ENCODE measurements at regions not wholly inside any gene's neighbourhood (a gene's known extent, or its start where the extent isn't known, plus 50 kb on each side); places are given as distances from the start of the nearest gene placed in this dataset.

DNA sequence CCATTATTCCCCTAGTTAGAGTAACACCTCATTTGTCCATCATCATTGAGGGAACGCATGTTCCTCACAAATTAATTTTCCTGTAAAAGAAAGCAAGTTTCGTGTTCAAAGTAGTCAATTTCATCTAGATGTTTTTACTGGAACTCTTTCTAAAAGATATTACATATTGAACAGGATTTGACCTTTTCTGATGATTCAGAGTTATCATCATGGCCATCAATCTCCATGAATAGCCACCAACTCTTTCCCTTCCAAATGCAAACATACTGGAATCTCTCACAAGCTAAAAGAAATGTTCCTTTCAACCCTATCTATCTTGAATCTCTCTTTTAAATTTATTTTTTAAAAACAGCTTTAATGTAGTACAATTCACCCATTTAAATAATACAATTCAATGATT is 263.1 kb upstream of the FAR2 start:
- DNase-seq, result no peak

DNA sequence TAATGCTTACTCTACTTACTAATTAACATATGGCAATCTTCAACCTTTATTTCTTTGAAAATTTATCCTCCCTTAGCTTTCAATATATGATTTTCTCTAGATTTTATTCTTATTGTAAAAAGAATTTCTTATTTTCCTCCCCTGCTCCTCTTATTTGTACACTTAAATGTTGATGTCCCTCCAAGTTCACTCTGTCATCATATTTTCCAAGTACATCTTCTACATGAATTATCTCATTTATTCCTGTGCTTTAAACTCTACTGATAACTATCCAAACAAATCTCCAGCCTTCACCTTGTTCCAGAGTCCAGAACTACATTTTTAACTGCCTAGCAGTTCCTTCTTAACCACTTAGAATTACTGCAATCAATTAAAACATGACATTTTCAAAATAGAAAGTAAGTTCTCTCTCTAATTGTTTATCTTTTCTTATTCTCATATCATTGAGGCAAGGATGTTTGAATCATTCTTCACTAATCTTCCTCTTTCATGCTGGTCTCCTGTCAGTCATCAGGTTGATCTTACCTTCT is 261.6 kb upstream of the FAR2 start:
- no peak for DNase-seq

DNA sequence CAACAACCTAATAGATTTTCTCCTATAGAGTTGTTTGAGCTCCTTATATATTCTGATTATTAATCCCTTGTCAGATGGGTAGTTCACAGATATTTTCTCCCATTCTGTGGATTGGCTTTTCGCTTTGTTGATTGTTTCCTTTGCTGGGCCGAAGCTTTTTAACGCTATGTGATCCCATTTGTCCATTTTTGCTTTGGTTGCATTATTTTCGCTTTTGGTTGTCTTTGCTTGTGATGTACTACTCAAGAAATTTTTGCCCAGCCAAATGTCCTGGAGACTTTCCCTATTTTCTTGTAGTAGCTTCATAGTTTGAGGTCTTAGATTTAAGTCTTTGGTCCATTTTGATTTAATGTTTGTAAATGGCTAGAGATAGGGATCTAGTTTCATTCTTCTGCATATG is 258.4 kb upstream of the FAR2 start:
- no peak for DNase-seq

- DNase-seq, result no peak
Measured at GRCh38 chr12:28891126-28891525, 258.0 kb upstream of the FAR2 start.

GRCh38 chr12:28893365-28893764 is 255.7 kb upstream of the FAR2 start:
- peak; percentile 71 for DNase-seq

DNA sequence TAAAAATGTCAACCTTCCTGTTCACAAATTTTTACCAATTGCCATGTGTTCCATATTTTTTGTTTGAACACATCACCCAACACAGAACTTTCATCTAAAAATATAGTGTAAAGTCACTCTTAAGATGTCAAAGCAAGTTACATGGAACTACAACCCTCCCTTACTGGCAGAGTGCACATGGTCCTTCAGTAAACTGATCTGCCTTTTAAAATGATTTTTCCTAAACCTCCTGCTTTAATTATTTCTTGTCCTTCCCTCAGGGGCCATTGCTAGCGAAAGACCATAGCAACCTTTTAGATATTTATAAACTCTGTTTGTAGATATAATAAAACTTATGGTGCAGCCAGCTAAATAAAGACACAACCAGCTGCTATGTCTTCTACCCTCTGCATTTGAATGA is 255.2 kb upstream of the FAR2 start:
- no peak for DNase-seq

DNA sequence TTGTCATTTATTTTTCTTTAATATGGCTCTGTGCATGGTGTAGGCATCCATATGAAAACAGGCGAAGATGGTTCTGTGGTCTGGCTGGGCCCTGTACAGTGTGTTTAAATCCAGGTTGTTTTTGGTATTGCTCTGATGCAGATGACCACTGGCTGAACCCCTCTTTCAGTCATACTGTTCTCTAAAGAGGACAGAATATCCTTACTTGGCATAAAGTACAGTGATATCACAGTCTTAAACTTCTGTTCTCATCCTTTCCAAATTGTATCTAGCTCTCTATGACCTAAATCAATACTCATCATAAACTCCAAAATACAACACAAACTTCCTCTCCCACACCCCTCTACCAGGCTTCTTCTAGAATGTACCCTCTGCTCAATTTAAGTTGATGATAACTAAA is 252.7 kb upstream of the FAR2 start:
- no peak for DNase-seq

GRCh38 chr12:28898038-28898437 is 251.0 kb upstream of the FAR2 start:
- no peak for DNase-seq

- DNase-seq, result peak; percentile 92
Measured at GRCh38 chr12:28899951-28900350, 249.1 kb upstream of the FAR2 start.

DNA sequence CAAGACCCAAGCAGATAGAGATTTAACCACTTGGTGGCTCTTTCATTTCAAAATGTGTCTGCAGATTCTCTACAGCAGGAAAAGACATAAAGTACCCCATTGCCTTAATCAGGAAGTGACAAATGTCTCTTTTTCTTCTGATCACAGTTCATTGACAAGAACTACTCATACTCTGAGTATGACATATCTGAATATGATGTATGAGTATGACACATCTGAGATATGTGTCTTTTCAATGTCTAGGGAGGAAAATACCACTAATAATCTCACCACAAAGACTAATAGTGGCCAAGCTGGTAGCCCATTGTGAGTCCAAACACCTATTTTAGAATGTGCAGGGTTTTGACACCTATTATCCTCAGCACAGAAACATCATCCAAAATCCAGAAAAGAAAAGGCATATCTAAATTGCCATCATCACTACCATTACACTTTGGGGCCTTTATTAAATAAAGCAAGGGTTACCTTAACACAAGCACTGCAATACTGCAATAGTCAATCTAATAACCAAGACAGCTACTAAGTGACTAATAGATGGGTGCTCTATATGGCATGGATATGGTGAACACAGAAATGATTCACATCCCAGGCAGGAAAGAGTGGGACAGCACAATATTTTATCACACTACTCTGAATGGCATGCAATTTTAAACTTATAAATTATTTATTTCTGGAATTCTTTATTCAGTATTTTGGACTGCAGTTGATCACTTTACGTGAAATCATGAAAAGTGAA is 243.7 kb upstream of the FAR2 start:
- DNase-seq, result no peak

DNA sequence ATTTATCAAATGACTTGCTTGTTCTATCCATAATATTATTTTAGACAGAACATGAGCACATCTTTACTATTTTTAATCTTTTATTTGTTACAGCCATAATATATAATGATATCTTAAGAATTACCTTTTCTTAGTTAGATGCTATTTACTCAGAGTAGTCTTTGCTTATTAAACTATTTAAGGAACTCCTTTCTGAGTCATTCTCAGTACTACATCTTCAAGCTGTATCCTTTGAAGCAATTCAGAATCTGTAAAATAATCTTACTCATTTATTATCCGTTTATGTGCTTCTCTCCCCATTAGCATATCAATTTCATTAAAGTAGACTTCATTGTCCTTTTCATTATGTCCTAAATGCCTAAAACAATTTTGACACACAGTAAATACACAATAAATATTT is 240.4 kb upstream of the FAR2 start:
- no peak for DNase-seq

DNA sequence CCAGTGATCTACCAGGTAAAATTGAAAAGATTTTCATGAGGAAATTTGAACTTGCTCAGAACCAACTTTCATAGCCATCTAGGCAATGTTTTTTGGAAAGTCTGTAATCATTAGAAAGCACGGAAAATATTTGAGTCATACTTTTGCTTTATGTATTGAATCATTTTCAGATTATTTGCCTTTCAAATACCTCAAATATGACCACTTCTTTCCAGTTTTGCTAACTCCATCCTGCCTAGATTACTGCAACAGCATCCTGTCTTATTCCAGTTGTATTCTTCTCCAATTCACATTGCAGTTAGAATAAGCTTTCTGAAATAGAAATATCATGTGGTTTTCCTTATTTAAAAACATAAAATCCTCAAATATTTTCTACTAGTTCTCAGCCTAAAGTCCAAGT is 239.8 kb upstream of the FAR2 start:
- DNase-seq, result peak; percentile 35

DNA sequence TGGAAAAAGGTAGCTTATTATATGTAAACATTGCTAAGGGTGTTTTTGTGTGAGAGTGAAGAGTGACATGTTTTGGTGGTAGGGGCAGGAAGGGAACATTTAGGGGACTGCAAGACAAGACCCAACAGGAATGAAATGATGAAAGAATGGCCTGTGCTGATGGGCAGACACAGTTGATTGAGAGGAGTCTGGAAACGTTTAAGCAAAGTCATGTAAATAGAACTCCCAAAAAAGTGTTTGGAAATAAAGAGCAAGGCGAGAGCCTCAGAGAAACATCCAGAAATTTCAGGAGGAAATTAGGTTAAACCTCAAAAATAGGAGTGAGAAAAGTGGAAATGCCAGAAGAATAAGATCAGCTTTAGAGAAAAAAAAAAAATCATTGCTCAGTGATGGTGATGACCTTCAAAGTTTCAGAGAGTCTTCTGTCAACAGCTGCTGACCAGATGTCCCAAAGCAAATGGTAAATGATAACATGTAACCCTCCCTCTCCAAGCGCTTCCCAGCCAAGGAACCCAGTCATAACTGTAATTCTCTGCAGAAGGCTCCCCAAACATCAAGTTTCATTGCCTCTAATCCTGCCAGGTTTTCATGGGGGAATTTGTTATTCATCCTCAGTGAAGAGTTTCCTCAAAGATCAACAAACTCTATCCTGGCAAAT is 223.2 kb upstream of the FAR2 start:
- peak; percentile 73 for DNase-seq

DNA sequence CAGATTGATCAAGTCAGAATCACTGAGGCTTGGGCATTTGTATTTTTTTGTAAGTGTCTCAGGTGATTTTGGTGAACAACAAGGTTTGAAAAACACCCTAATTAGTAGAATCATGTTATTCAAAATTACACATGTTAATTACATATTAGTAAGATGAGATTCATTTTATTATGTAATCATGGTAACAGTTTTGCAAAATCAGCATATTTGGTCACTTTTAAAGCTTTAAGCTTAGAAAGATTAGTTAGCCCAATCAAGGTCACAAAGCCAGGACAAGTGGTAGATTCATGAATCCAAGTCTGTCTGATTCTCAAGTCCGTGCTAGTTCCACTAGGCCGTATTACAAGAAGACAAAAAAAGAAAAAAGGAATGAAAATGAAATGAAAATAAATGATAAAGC is 218.4 kb upstream of the FAR2 start:
- DNase-seq, result no peak

- DNase-seq, result no peak
Measured at GRCh38 chr12:28933176-28933575, 215.9 kb upstream of the FAR2 start.

GRCh38 chr12:28933864-28934527 is 215.1 kb upstream of the FAR2 start:
- no peak for DNase-seq

- DNase-seq, result no peak
Measured at GRCh38 chr12:28936221-28936620, 212.9 kb upstream of the FAR2 start.

DNA sequence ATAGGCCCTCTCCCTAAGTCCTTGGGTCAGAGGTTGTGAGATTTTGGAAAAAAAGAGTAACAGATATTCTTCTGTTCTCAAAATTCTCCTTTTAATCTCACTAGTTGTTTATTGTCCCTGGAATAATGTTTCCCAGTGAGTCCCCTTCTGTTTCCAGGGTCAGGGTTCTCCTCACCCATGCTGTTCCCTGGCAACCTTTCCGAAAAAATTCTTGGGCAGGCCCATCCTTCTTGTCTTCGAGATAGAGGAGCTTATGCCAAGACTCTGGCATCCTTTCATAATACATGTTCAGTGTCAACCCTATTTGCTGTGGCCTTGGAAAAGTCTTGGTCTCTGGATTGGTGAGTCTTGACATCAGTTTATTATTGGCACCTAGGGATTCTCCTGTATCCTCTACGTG is 212.4 kb upstream of the FAR2 start:
- no peak for DNase-seq

DNA sequence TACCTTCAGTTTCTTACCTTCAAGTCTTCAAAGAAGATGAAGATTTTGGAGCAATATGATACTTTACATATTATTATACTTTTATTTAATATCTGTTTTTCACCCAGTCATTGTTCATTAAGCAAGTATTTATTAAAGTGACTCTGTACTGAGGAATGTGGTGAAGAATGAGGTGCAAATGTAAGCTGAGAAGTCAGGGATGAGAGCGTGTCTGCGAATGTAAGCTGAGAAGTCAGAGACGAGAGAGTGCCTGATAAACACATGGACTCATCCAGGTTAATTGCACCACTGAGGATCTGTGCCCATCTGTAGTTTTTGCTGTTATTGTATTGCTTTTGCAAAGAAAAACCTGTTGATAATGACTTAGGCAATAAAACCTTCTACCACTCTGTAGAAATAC is 211.9 kb upstream of the FAR2 start:
- peak; percentile 62 for DNase-seq

GRCh38 chr12:28938056-28938455 is 211.0 kb upstream of the FAR2 start:
- DNase-seq, result no peak

DNA sequence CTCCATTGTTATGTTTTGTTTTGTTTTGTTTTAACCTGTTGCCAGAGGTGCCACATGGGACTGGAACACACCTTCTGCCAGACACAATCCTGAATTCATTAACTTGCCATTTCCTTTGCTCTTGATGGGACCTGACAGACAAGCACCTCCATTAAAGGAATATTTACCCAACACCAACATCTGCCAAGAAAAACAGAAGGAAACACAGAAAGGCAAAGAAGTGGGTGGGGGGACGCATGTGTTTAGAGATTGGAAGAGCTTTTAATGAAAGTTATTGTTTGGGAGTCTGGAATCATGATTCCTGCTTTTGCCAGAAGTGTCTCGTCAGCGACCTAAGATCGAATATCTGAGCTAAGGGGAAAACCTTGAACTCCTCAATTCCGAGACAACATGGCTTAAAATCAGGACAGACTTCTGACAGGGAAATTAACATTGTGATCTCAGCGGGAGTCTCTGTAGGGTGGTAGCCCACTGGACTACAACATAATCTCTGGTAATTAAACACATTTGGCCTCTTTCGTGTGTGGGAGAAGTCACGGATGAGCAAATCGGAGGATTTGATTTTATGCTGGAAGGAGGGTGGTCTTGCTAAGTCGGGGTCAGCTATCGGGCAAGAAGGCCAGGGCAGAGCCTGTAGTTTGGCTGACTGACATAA is 210.4 kb upstream of the FAR2 start:
- DNase-seq, result no peak

DNA sequence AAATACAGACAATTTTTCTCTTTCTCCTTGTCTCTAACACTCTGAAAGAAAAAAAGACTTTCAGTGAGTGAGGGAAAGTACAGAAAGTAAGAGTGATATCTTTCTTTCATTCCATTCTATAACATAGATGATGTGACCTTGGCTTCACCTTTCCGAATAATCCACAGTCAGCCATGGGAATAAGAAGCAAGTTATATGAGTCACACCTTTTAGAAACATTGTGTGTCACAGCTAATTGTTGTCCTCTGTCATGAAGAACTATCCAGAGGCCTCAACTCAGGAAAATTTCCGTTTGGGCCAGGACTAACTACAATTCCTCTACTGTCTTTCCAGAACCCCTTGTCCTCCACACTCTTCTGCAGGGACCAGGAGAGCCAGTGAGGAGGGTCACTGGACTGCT is 209.7 kb upstream of the FAR2 start:
- DNase-seq, result peak; percentile 44

DNA sequence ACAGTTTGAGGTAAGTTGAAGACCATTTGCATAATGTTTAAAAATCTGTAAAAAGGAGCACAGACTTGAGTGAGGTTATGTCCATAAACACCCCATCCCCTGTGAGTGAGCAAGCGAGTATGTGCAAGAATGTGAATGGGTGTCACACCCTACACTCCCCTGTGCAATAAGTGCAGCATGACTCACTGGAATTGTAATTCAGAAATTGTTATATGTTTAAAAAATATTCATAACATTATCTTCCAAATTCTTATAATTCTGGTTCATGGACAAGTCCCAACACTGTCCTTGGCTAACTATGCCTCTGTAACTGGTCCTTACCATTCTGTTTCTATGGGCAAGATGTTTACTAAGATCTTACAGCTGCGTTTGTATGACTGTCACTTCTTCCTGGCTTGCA is 207.8 kb upstream of the FAR2 start:
- peak; percentile 40 for DNase-seq

DNA sequence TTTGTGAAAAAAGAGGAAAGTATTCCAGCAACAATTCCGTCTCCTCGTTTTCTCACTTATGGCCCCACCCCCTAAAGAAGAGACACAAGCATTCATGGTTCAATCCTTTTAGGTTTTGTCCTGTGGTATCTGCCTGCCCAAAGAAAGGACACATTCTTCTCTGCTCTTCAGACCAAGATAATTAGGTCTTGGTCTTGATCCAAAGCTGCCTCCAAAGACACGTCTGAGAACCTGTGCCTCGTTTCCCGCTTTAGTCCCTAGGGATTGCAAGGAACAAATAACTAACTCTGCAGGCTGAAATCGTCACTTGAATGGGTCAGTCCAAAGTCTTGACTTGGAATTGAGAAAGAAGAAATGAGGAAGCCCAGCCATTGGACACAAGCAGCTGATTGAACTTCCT is 202.7 kb upstream of the FAR2 start:
- no peak for DNase-seq

Measured in fibroblast of skin of right quadriceps (primary cell).